ENCODE measurements at regions not wholly inside any gene's neighbourhood (a gene's known extent, or its start where the extent isn't known, plus 50 kb on each side); places are given as distances from the start of the nearest gene placed in this dataset.

DNA sequence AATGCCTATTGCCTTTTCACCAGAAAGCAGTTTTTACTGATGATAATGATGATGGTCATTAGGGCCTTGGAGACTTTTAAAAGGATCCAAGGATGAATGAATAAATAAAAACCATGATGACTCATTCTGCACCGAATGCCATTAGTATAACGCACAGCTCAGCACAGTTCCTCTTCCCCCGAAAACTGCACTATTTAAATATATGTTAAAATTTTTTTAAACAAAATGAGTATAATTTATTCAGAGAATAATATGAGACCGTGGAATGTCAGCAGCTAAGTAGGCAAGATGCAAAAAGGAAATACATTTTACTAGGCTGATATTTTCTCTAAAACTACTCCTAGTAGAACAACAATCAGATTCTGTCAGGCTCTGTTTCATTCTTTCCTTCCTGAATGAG lies 83.4 kb upstream of the NANOGP8 start:
- no peaks in the 10 kb centered on the region for H3K36me3 ChIP-seq (ENCODE audit: insufficient read depth, insufficient read length, low read length)
- no peaks in the 10 kb centered on the region for H3K27me3 ChIP-seq (ENCODE audit: insufficient read depth, insufficient read length)
- no peak overlapping the region for H3K4me3 ChIP-seq (ENCODE audit: insufficient read length, low read depth)
- H3K9me3 ChIP-seq (ENCODE audit: insufficient read depth, low read length): no peaks in the 10 kb centered on the region
- no peaks in the 10 kb centered on the region for H3K4me1 ChIP-seq (ENCODE audit: insufficient read depth, insufficient read length)
- TF ChIP-seq SUZ12 (IDR thresholded peaks at IDR 0.05; ENCODE audit: extremely low read depth, insufficient read depth, insufficient read length): no peak
- TF ChIP-seq ZNF274 (IDR thresholded peaks at IDR 0.05; ENCODE audit: low read depth, low read length): no peak
- no peak for TF ChIP-seq YY1 (IDR thresholded peaks at IDR 0.05; ENCODE audit: insufficient read depth, insufficient read length)
- H3K9ac ChIP-seq (ENCODE audit: insufficient read length, low read depth): no peak overlapping the region
- DNase-seq (ENCODE audit: low read depth, low spot score): no peak

DNA sequence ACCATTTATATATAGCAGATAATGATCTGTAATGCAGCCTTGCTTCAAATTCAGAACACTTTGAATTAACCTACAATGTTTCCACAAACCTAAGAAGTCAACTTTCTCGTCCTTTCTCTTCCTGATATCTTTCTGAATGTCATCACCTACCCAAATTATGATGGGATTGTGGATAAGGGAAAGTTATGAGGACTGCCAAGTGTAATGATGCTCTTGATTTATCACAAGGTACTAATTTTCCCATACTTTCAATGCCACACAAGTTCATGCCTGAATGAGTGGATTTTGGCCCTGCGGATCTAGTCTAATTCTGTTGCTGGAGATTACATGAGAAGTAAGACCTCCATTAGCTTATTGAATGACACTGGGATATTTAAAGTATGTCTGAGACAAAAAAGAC lies 82.6 kb upstream of the NANOGP8 start:
- Histone ChIP-seq H3K4me3 (ENCODE audit: insufficient read length, low read depth) (no peak overlapping the region), H3K9me3 (ENCODE audit: insufficient read depth, low read length) (no peaks in the 10 kb centered on the region), H3K4me1 (ENCODE audit: insufficient read depth, insufficient read length) (no peaks in the 10 kb centered on the region), H3K36me3 (ENCODE audit: insufficient read depth, insufficient read length, low read length) (no peaks in the 10 kb centered on the region), H3K27me3 (ENCODE audit: insufficient read depth, insufficient read length) (no peaks in the 10 kb centered on the region), H3K9ac (ENCODE audit: insufficient read length, low read depth) (no peak overlapping the region)
- DNase-seq (ENCODE audit: low read depth, low spot score): no peak
- TF ChIP-seq ZNF274 (IDR thresholded peaks at IDR 0.05; ENCODE audit: low read depth, low read length) (no peak), SUZ12 (IDR thresholded peaks at IDR 0.05; ENCODE audit: extremely low read depth, insufficient read depth, insufficient read length) (no peak), YY1 (IDR thresholded peaks at IDR 0.05; ENCODE audit: insufficient read depth, insufficient read length) (no peak)

DNA sequence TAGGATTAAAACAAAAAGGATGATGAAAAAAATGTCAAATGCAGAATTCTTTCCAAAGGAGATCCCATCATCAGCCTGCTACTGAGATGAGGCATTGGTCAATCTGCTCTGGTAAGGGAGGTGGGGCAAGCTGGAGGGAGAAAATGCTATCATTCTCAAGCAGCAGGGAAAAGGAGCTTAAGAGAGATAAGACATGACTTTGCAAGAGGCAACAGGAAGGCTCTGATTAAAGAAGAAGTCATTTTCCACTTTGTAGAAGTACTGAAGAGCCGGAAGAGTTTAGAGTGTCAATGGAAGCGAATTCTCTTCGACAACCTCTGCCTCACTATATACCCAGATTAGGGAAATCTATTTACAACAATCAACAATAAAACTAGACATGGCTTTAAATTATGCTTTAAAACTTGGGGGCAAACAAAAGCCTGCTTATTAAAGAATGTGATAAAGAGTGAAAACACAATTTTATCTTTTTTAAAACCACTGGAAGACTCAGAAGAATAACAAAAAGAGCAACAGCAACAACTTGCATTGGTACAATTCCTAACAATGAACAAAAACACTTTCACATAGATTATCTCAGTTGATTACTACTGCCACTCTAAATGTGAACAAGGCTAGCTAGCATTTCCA lies 81.8 kb upstream of the NANOGP8 start:
- Histone ChIP-seq H3K27me3 (ENCODE audit: insufficient read depth, insufficient read length) (no peaks in the 10 kb centered on the region), H3K36me3 (ENCODE audit: insufficient read depth, insufficient read length, low read length) (no peaks in the 10 kb centered on the region), H3K9me3 (ENCODE audit: insufficient read depth, low read length) (no peaks in the 10 kb centered on the region), H3K9ac (ENCODE audit: insufficient read length, low read depth) (no peak overlapping the region), H3K4me1 (ENCODE audit: insufficient read depth, insufficient read length) (no peaks in the 10 kb centered on the region), H3K4me3 (ENCODE audit: insufficient read length, low read depth) (no peak overlapping the region)
- TF ChIP-seq YY1 (IDR thresholded peaks at IDR 0.05; ENCODE audit: insufficient read depth, insufficient read length) (no peak), ZNF274 (IDR thresholded peaks at IDR 0.05; ENCODE audit: low read depth, low read length) (no peak), SUZ12 (IDR thresholded peaks at IDR 0.05; ENCODE audit: extremely low read depth, insufficient read depth, insufficient read length) (no peak)
- DNase-seq (ENCODE audit: low read depth, low spot score): no peak

DNA sequence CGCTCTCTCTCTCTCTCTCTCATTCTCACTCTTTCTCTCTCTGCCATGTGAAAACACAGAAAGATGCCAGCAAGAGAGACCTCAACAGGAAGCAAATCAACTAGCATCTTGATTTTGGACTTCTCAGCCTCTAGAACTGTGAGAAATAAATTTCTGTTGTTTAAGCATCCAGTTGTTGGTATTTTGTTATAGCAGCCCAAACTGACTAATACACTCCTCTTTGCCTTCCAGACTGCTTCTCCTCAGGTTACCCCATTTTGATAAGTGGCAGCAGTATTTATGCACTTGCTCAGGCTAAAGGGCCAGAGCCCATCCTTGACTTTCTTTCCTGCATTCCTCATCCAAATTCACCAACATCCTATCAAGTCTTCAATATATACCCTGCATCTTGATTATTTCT lies 76.6 kb upstream of the NANOGP8 start:
- Histone ChIP-seq H3K27me3 (ENCODE audit: insufficient read depth, insufficient read length) (no peaks in the 10 kb centered on the region), H3K9ac (ENCODE audit: insufficient read length, low read depth) (no peak overlapping the region), H3K9me3 (ENCODE audit: insufficient read depth, low read length) (no peaks in the 10 kb centered on the region), H3K36me3 (ENCODE audit: insufficient read depth, insufficient read length, low read length) (no peaks in the 10 kb centered on the region), H3K4me3 (ENCODE audit: insufficient read length, low read depth) (no peak overlapping the region), H3K4me1 (ENCODE audit: insufficient read depth, insufficient read length) (no peaks in the 10 kb centered on the region)
- no peak for DNase-seq (ENCODE audit: low read depth, low spot score)
- no peak for TF ChIP-seq ZNF274 (IDR thresholded peaks at IDR 0.05; ENCODE audit: low read depth, low read length)
- TF ChIP-seq SUZ12 (IDR thresholded peaks at IDR 0.05; ENCODE audit: extremely low read depth, insufficient read depth, insufficient read length): no peak
- no peak for TF ChIP-seq YY1 (IDR thresholded peaks at IDR 0.05; ENCODE audit: insufficient read depth, insufficient read length)

DNA sequence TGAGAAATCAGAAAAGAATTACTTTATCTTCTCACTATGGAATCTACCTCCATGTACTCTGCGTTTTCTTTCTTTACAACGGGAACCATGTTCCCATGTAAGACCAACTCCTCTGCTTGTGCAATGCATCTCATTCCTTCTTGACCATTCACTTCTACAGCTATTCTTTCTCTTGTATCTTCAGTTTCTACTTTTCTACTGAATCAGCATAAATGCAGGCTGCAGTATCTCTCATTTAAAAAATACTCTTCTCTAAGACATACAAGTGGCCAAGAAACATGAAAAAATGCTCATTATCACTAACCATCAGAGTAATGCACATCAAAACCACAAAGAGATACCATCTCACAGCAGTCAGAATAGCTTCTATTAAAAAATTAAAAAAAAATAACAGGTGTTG lies 74.1 kb upstream of the NANOGP8 start:
- DNase-seq (ENCODE audit: low read depth, low spot score): no peak
- Histone ChIP-seq H3K27me3 (ENCODE audit: insufficient read depth, insufficient read length) (no peaks in the 10 kb centered on the region), H3K4me3 (ENCODE audit: insufficient read length, low read depth) (no peak overlapping the region), H3K9ac (ENCODE audit: insufficient read length, low read depth) (no peak overlapping the region), H3K36me3 (ENCODE audit: insufficient read depth, insufficient read length, low read length) (no peaks in the 10 kb centered on the region), H3K9me3 (ENCODE audit: insufficient read depth, low read length) (no peaks in the 10 kb centered on the region), H3K4me1 (ENCODE audit: insufficient read depth, insufficient read length) (no peaks in the 10 kb centered on the region)
- TF ChIP-seq YY1 (IDR thresholded peaks at IDR 0.05; ENCODE audit: insufficient read depth, insufficient read length) (no peak), SUZ12 (IDR thresholded peaks at IDR 0.05; ENCODE audit: extremely low read depth, insufficient read depth, insufficient read length) (no peak), ZNF274 (IDR thresholded peaks at IDR 0.05; ENCODE audit: low read depth, low read length) (no peak)

DNA sequence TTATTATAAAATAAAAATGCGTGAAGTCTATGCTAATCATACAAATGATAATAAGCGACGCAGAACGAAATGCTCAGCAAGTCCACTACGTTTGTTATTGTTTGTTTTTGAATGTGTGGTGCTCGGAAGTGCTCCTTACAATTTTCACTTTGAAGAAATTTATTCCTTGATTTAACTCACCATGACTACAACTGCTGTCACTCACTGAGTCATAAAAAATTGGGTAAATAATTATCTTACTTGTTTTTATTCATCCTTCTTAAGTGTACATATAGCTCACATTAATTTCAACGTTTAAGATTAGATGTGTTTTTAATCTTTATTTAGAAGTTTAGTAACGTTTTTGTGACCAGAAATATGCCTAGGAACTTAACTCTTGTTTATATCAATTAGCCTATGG lies 66.7 kb upstream of the NANOGP8 start:
- Histone ChIP-seq H3K4me3 (ENCODE audit: insufficient read length, low read depth) (no peak overlapping the region), H3K27me3 (ENCODE audit: insufficient read depth, insufficient read length) (no peaks in the 10 kb centered on the region), H3K36me3 (ENCODE audit: insufficient read depth, insufficient read length, low read length) (no peaks in the 10 kb centered on the region), H3K9ac (ENCODE audit: insufficient read length, low read depth) (no peak overlapping the region), H3K9me3 (ENCODE audit: insufficient read depth, low read length) (no peaks in the 10 kb centered on the region), H3K4me1 (ENCODE audit: insufficient read depth, insufficient read length) (no peaks in the 10 kb centered on the region)
- DNase-seq (ENCODE audit: low read depth, low spot score): no peak
- TF ChIP-seq ZNF274 (IDR thresholded peaks at IDR 0.05; ENCODE audit: low read depth, low read length) (no peak), YY1 (IDR thresholded peaks at IDR 0.05; ENCODE audit: insufficient read depth, insufficient read length) (no peak), SUZ12 (IDR thresholded peaks at IDR 0.05; ENCODE audit: extremely low read depth, insufficient read depth, insufficient read length) (no peak)

DNA sequence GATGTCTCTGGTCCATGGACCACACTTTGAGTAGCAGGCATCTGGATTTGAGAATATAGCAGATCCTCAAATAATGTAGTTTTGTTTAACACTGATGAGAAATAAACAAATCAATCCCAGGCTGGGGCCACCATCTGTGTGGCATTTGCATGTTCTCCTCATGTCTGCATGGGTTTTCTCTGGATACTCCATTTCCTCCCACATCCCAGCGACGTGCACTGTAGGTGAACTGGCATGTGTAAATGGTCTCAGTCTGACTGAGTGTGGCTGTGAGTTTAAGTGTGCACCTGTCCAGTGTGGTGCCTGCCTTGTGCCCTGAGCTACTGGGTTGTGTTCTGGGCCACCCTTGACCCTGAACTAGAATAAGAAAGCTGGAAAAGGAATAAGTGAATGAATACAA lies 66.3 kb upstream of the NANOGP8 start:
- TF ChIP-seq ZNF274 (IDR thresholded peaks at IDR 0.05; ENCODE audit: low read depth, low read length): no peak
- no peak for TF ChIP-seq SUZ12 (IDR thresholded peaks at IDR 0.05; ENCODE audit: extremely low read depth, insufficient read depth, insufficient read length)
- no peak for TF ChIP-seq YY1 (IDR thresholded peaks at IDR 0.05; ENCODE audit: insufficient read depth, insufficient read length)
- no peak overlapping the region for H3K4me3 ChIP-seq (ENCODE audit: insufficient read length, low read depth)
- no peak for DNase-seq (ENCODE audit: low read depth, low spot score)
- H3K36me3 ChIP-seq (ENCODE audit: insufficient read depth, insufficient read length, low read length): no peaks in the 10 kb centered on the region
- no peaks in the 10 kb centered on the region for H3K27me3 ChIP-seq (ENCODE audit: insufficient read depth, insufficient read length)
- no peaks in the 10 kb centered on the region for H3K4me1 ChIP-seq (ENCODE audit: insufficient read depth, insufficient read length)
- H3K9me3 ChIP-seq (ENCODE audit: insufficient read depth, low read length): no peaks in the 10 kb centered on the region
- no peak overlapping the region for H3K9ac ChIP-seq (ENCODE audit: insufficient read length, low read depth)
